Umbilical cord (tissue), 1 donor: ENCODE measurements at regions not wholly inside any gene's neighbourhood (a gene's known extent, or its start where the extent isn't known, plus 50 kb on each side); places are given as distances from the start of the nearest gene placed in this dataset.

ENCODE experiments used
- DNase-seq: peaks from one replicate; pipeline ENCODE4 v3.0.0-alpha.2; 2015; ENCODE audit warnings: low spot score

- no peak for DNase-seq
These were observed 144.6 kb upstream of the MAP9 start for GRCh38 chr4:155521382-155521781.

GRCh38 chr4:155515444-155516075 lies 138.8 kb upstream of the MAP9 start:
- no peak for DNase-seq

GRCh38 chr4:155514628-155515027 lies 137.9 kb upstream of the MAP9 start:
- DNase-seq, result no peak

GRCh38 chr4:155512817-155513216 lies 136.1 kb upstream of the MAP9 start:
- DNase-seq, result peak; percentile 69

GRCh38 chr4:155512046-155512445 lies 135.3 kb upstream of the MAP9 start:
- DNase-seq, result no peak

GRCh38 chr4:155510771-155511170 lies 134.0 kb upstream of the MAP9 start:
- no peak for DNase-seq

GRCh38 chr4:155509555-155509954 lies 132.8 kb upstream of the MAP9 start:
- DNase-seq, result peak; percentile 77

GRCh38 chr4:155506745-155507144 lies 130.0 kb upstream of the MAP9 start:
- peak; percentile 54 for DNase-seq

- DNase-seq, result no peak
These were observed 128.6 kb upstream of the MAP9 start for GRCh38 chr4:155505321-155505720.

GRCh38 chr4:155497306-155497705 lies 120.5 kb upstream of the MAP9 start:
- DNase-seq, result no peak

GRCh38 chr4:155496294-155496626 lies 119.5 kb upstream of the MAP9 start:
- no peak for DNase-seq

GRCh38 chr4:155495572-155496293 lies 119.0 kb upstream of the MAP9 start:
- DNase-seq, result no peak

- no peak for DNase-seq
These were observed 117.4 kb upstream of the MAP9 start for GRCh38 chr4:155494037-155494718.

- no peak for DNase-seq
These were observed 114.8 kb upstream of the MAP9 start for GRCh38 chr4:155491336-155492120.

GRCh38 chr4:155489271-155489670 lies 112.5 kb upstream of the MAP9 start:
- peak; percentile 60 for DNase-seq

GRCh38 chr4:155488691-155489090 lies 111.9 kb upstream of the MAP9 start:
- no peak for DNase-seq

- DNase-seq, result no peak
These were observed 110.4 kb upstream of the MAP9 start for GRCh38 chr4:155487210-155487609.

GRCh38 chr4:155481150-155481549 lies 104.4 kb upstream of the MAP9 start:
- no peak for DNase-seq

- DNase-seq, result no peak
These were observed 103.1 kb upstream of the MAP9 start for GRCh38 chr4:155479835-155480234.

GRCh38 chr4:155478336-155478835 lies 101.6 kb upstream of the MAP9 start:
- DNase-seq, result no peak

GRCh38 chr4:155474758-155475157 lies 98.0 kb upstream of the MAP9 start:
- DNase-seq, result no peak
